ENCODE measurements at regions not wholly inside any gene's neighbourhood (a gene's known extent, or its start where the extent isn't known, plus 50 kb on each side); places are given as distances from the start of the nearest gene placed in this dataset.

GRCh38 chr9:86521977-86522376 is 167.8 kb upstream of the TUT7 start:
- TF ChIP-seq BHLHE40 (IDR thresholded peaks at IDR 0.05; ENCODE audit: low read depth, low read length) (no peak), CEBPB (IDR thresholded peaks at IDR 0.05; ENCODE audit: low read depth, low read length) (no peak), SMC3 (IDR thresholded peaks at IDR 0.05; ENCODE audit: low read depth, low read length) (no peak), CTCF (conservative IDR thresholded peaks at IDR 0.05; ENCODE audit: low read depth, low read length) (no peak), POLR2A (IDR thresholded peaks at IDR 0.05; ENCODE audit: low read depth, low read length) (no peak), USF2 (IDR thresholded peaks at IDR 0.05; ENCODE audit: low read depth, low read length) (no peak)
